ENCODE measurements at regions not wholly inside any gene's neighbourhood (a gene's known extent, or its start where the extent isn't known, plus 50 kb on each side); places are given as distances from the start of the nearest gene placed in this dataset.
"Not testable (repeated sequence)": the region's sequence is repeated elsewhere in the genome, so short reads cannot be mapped to it uniquely, and the experiment has no call there.

- no peak overlapping the region for H3K27ac Mint-ChIP-seq (ENCODE audit: unreplicated experiment)
- peaks cover 4% of the 10 kb centered on the region for H3K9me3 Mint-ChIP-seq (ENCODE audit: unreplicated experiment)
- H3K4me1 Mint-ChIP-seq (ENCODE audit: low read depth, unreplicated experiment): no peaks in the 10 kb centered on the region
- H3K4me3 Mint-ChIP-seq (ENCODE audit: unreplicated experiment): no peak overlapping the region
- no peak for TF ChIP-seq CTCF (IDR thresholded peaks at IDR 0.05; ENCODE audit: partially characterized antibody, unreplicated experiment)
- no peaks in the 10 kb centered on the region for H3K27me3 Mint-ChIP-seq (ENCODE audit: unreplicated experiment)
- no peak for DNase-seq
- H3K36me3 Mint-ChIP-seq (ENCODE audit: unreplicated experiment): peaks cover 4% of the 10 kb centered on the region
Observed at GRCh38 chr10:23512355-23513058, 73.6 kb downstream of the OTUD1 start.

- not testable (repeated sequence) for H3K27ac Mint-ChIP-seq (ENCODE audit: unreplicated experiment); H3K27me3 Mint-ChIP-seq (ENCODE audit: unreplicated experiment); H3K4me3 Mint-ChIP-seq (ENCODE audit: unreplicated experiment)
Observed at GRCh38 chr10:23513621-23514020, 74.7 kb downstream of the OTUD1 start.

GRCh38 chr10:23514321-23514720, 75.4 kb downstream of the OTUD1 start:
- H3K27me3 Mint-ChIP-seq (ENCODE audit: unreplicated experiment): no peaks in the 10 kb centered on the region
- H3K9me3 Mint-ChIP-seq (ENCODE audit: unreplicated experiment): peaks cover 4% of the 10 kb centered on the region
- H3K27ac Mint-ChIP-seq (ENCODE audit: unreplicated experiment): no peak overlapping the region
- DNase-seq: no peak
- TF ChIP-seq CTCF (IDR thresholded peaks at IDR 0.05; ENCODE audit: partially characterized antibody, unreplicated experiment): no peak
- no peaks in the 10 kb centered on the region for H3K4me1 Mint-ChIP-seq (ENCODE audit: low read depth, unreplicated experiment)
- H3K36me3 Mint-ChIP-seq (ENCODE audit: unreplicated experiment): peaks cover 4% of the 10 kb centered on the region
- no peak overlapping the region for H3K4me3 Mint-ChIP-seq (ENCODE audit: unreplicated experiment)

More at GRCh38 chr10:23513621-23514020, 74.7 kb downstream of the OTUD1 start:
- not testable (repeated sequence) for H3K9me3 Mint-ChIP-seq (ENCODE audit: unreplicated experiment); H3K36me3 Mint-ChIP-seq (ENCODE audit: unreplicated experiment); H3K4me1 Mint-ChIP-seq (ENCODE audit: low read depth, unreplicated experiment); DNase-seq

- Mint-ChIP-seq H3K36me3 (ENCODE audit: unreplicated experiment) (no peaks in the 10 kb centered on the region), H3K4me3 (ENCODE audit: unreplicated experiment) (no peak overlapping the region), H3K4me1 (ENCODE audit: low read depth, unreplicated experiment) (no peaks in the 10 kb centered on the region), H3K9me3 (ENCODE audit: unreplicated experiment) (peaks cover 2% of the 10 kb centered on the region), H3K27me3 (ENCODE audit: unreplicated experiment) (no peaks in the 10 kb centered on the region), H3K27ac (ENCODE audit: unreplicated experiment) (no peak overlapping the region)
- no peak for TF ChIP-seq CTCF (IDR thresholded peaks at IDR 0.05; ENCODE audit: partially characterized antibody, unreplicated experiment)
- DNase-seq: no peak
Observed at GRCh38 chr10:23516530-23516929, 77.7 kb downstream of the OTUD1 start.

- Mint-ChIP-seq H3K36me3 (ENCODE audit: unreplicated experiment) (no peaks in the 10 kb centered on the region), H3K27me3 (ENCODE audit: unreplicated experiment) (no peaks in the 10 kb centered on the region), H3K4me3 (ENCODE audit: unreplicated experiment) (no peak overlapping the region), H3K9me3 (ENCODE audit: unreplicated experiment) (no peaks in the 10 kb centered on the region), H3K27ac (ENCODE audit: unreplicated experiment) (no peak overlapping the region), H3K4me1 (ENCODE audit: low read depth, unreplicated experiment) (no peaks in the 10 kb centered on the region)
- no peak for DNase-seq
- no peak for TF ChIP-seq CTCF (IDR thresholded peaks at IDR 0.05; ENCODE audit: partially characterized antibody, unreplicated experiment)
Observed at GRCh38 chr10:23517155-23517554, 78.3 kb downstream of the OTUD1 start.
